Vagina (tissue), 2 donors: ENCODE measurements at regions not wholly inside any gene's neighbourhood (a gene's known extent, or its start where the extent isn't known, plus 50 kb on each side); places are given as distances from the start of the nearest gene placed in this dataset.

Experiments
- CTCF ChIP-seq, 3 experiments: fragments of 450-650 bp in 2 of 3; fragments of 200-600 bp in 1 of 3; sonication (generic) in 1 of 3; IDR thresholded peaks; one replicate each; pipeline ENCODE4 v1.5.1; 2017 to 2019; ENCODE audit warnings: antibody characterized with exemption in 3 of 3, mild to moderate bottlenecking in 2 of 3, moderate library complexity in 2 of 3
- POLR2A ChIP-seq, 2 donors: fragments of 450-650 bp; IDR thresholded peaks; one replicate each; pipeline ENCODE4 v1.6.1; 2017; ENCODE audit warnings: antibody characterized with exemption in 2 of 2, mild to moderate bottlenecking in 2 of 2, moderate library complexity in 2 of 2
- POLR2AphosphoS5 ChIP-seq, 2 donors: sonication (generic); formaldehyde crosslinking; IDR thresholded peaks; one replicate each; pipeline ENCODE4 v1.9.0; 2017; ENCODE audit warnings: antibody characterized with exemption in 2 of 2, mild to moderate bottlenecking in 2 of 2, low read depth in 1 of 2; ENCODE audit not compliant: insufficient read depth in 1 of 2

DNA sequence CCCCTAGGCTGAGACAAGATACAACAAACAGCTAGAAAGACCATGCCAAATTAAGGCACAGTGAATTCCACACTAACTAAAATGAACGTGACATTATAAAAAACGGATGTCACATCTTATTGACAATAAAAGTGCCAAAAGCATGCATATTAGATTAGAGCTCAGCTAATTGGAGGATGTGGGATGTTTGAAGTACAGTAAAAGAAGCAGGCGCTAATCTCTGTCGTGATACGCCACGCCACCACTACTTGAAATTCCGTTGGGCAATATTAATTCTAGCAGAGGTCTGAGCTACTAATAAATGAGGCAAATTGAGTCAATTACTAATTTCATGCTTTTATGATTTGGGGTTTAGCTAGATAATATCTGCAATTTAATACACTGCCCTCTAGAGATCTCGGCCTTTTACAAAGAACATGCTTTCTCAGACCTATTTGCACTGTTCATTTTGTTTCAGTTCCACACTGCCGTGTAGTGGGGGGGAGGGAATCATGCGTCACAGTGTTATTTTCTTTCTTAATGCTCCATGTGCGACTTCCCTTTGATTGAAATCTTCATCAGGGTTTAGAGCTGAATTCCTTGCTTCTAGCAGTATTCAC is 52.9 kb upstream of the ROBO2 start:
- TF ChIP-seq POLR2AphosphoS5 (IDR thresholded peaks at IDR 0.05; ENCODE audit: insufficient read depth in 1 of 2, low read depth in 1 of 2) = no peak
- TF ChIP-seq CTCF (IDR thresholded peaks at IDR 0.05) = no peak
- TF ChIP-seq POLR2A (IDR thresholded peaks at IDR 0.05) = no peak
